ENCODE measurements at regions not wholly inside any gene's neighbourhood (a gene's known extent, or its start where the extent isn't known, plus 50 kb on each side); places are given as distances from the start of the nearest gene placed in this dataset.

- TF ChIP-seq CTCF (IDR thresholded peaks at IDR 0.05; ENCODE audit: insufficient read depth in 1 of 2, low read depth in 1 of 2, low read length in 1 of 2, severe bottlenecking in 1 of 2, unreplicated experiment in 1 of 2): no peak
- no TSS peak for BruUV-seq (replicated peaks)
- ChIA-PET POLR2A (no interaction called here), CTCF (no interaction called here)
- Histone ChIP-seq H3K36me3 (ENCODE audit: control insufficient read depth, insufficient read depth, low read length) (no peaks in the 10 kb centered on the region; the same call in 1 of the 2 replicates), H3K4me1 (peaks cover under 1% of the 10 kb centered on the region; the same call in 1 of the 2 replicates), H3K4me3 (ENCODE audit: low read depth, low read length) (no peak overlapping the region), H3K27me3 (replicated peaks; ENCODE audit: control insufficient read depth, insufficient read depth, low read length) (no peaks in the 10 kb centered on the region), H3K9me3 (no peaks in the 10 kb centered on the region)
- DNase-seq: no peak
- intact Hi-C loops (cut with micrococcal nuclease; ENCODE audit: unreplicated experiment): loop anchor here (5.0 kb wide), 1 partner anchor 60 kb away; no protein-coding TSS in a partner anchor
- H3K4me3 Mint-ChIP-seq (ENCODE audit: unreplicated experiment): no peak overlapping the region
- H3K36me3 Mint-ChIP-seq (ENCODE audit: insufficient read depth, unreplicated experiment): no peaks in the 10 kb centered on the region
- H3K4me1 Mint-ChIP-seq (ENCODE audit: low read depth, unreplicated experiment): peaks cover 4% of the 10 kb centered on the region
- no peaks in the 10 kb centered on the region for H3K9me3 Mint-ChIP-seq (ENCODE audit: unreplicated experiment)
- no peaks in the 10 kb centered on the region for H3K27me3 Mint-ChIP-seq (ENCODE audit: insufficient read depth, unreplicated experiment)
- no peak overlapping the region for H3K27ac Mint-ChIP-seq (ENCODE audit: unreplicated experiment)
Measured at GRCh38 chr1:94741996-94742395, 78.2 kb upstream of the SLC44A3 start.

GRCh38 chr1:94741510-94741909 lies 78.6 kb upstream of the SLC44A3 start:
- Mint-ChIP-seq H3K4me3 (ENCODE audit: unreplicated experiment) (no peak overlapping the region), H3K4me1 (ENCODE audit: low read depth, unreplicated experiment) (peaks cover 9% of the 10 kb centered on the region), H3K27me3 (ENCODE audit: insufficient read depth, unreplicated experiment) (no peaks in the 10 kb centered on the region), H3K9me3 (ENCODE audit: unreplicated experiment) (no peaks in the 10 kb centered on the region), H3K36me3 (ENCODE audit: insufficient read depth, unreplicated experiment) (no peaks in the 10 kb centered on the region), H3K27ac (ENCODE audit: unreplicated experiment) (no peak overlapping the region)
- ChIA-PET CTCF (no interaction called here), POLR2A (no interaction called here)
- no peak for TF ChIP-seq CTCF (IDR thresholded peaks at IDR 0.05; ENCODE audit: insufficient read depth in 1 of 2, low read depth in 1 of 2, low read length in 1 of 2, severe bottlenecking in 1 of 2, unreplicated experiment in 1 of 2)
- no peak overlapping the region for H3K4me3 ChIP-seq (ENCODE audit: low read depth, low read length)
- no peaks in the 10 kb centered on the region for H3K9me3 ChIP-seq
- H3K36me3 ChIP-seq (ENCODE audit: control insufficient read depth, insufficient read depth, low read length): no peaks in the 10 kb centered on the region; the same call in 1 of the 2 replicates
- no peak for DNase-seq
- peaks cover 5% of the 10 kb centered on the region; the same call in 1 of the 2 replicates for H3K4me1 ChIP-seq
- intact Hi-C loops (cut with micrococcal nuclease; ENCODE audit: unreplicated experiment): loop anchor here (5.0 kb wide), 1 partner anchor 61 kb away; no protein-coding TSS in a partner anchor
- BruUV-seq (replicated peaks): no TSS peak
- H3K27me3 ChIP-seq (replicated peaks; ENCODE audit: control insufficient read depth, insufficient read depth, low read length): no peaks in the 10 kb centered on the region

GRCh38 chr1:94739521-94740061 lies 80.6 kb upstream of the SLC44A3 start:
- intact Hi-C loops (cut with micrococcal nuclease; ENCODE audit: unreplicated experiment): loop anchor here (5.0 kb wide), 1 partner anchor 63 kb away; no protein-coding TSS in a partner anchor
- Mint-ChIP-seq H3K4me3 (ENCODE audit: unreplicated experiment) (no peak overlapping the region), H3K9me3 (ENCODE audit: unreplicated experiment) (no peaks in the 10 kb centered on the region), H3K27me3 (ENCODE audit: insufficient read depth, unreplicated experiment) (no peaks in the 10 kb centered on the region), H3K36me3 (ENCODE audit: insufficient read depth, unreplicated experiment) (no peaks in the 10 kb centered on the region), H3K27ac (ENCODE audit: unreplicated experiment) (no peak overlapping the region), H3K4me1 (ENCODE audit: low read depth, unreplicated experiment) (peaks cover 14% of the 10 kb centered on the region)
- H3K36me3 ChIP-seq (ENCODE audit: control insufficient read depth, insufficient read depth, low read length): no peaks in the 10 kb centered on the region
- no peak overlapping the region for H3K4me3 ChIP-seq (ENCODE audit: low read depth, low read length)
- ChIA-PET POLR2A (no interaction called here), CTCF (no interaction called here)
- H3K4me1 ChIP-seq: peaks cover 6% of the 10 kb centered on the region; the same call in 1 of the 2 replicates
- no peaks in the 10 kb centered on the region for H3K27me3 ChIP-seq (replicated peaks; ENCODE audit: control insufficient read depth, insufficient read depth, low read length)
- H3K9me3 ChIP-seq: no peaks in the 10 kb centered on the region
- BruUV-seq (replicated peaks): no TSS peak
- no peak for DNase-seq
- TF ChIP-seq CTCF (IDR thresholded peaks at IDR 0.05; ENCODE audit: insufficient read depth in 1 of 2, low read depth in 1 of 2, low read length in 1 of 2, severe bottlenecking in 1 of 2, unreplicated experiment in 1 of 2): no peak
